HG03108 (cell line): ENCODE measurements at regions not wholly inside any gene's neighbourhood (a gene's known extent, or its start where the extent isn't known, plus 50 kb on each side); places are given as distances from the start of the nearest gene placed in this dataset.

Source experiments
- ATAC-seq: cut with Tn5 transposase; IDR thresholded peaks from one replicate; pipeline ENCODE4 v1.9.1; 2021; ENCODE audit warnings: moderate library complexity; ENCODE audit not compliant: unreplicated experiment

GRCh38 chr2:4549666-4550210 is 846.4 kb downstream of the DCDC2C start:
- no peak for ATAC-seq

DNA sequence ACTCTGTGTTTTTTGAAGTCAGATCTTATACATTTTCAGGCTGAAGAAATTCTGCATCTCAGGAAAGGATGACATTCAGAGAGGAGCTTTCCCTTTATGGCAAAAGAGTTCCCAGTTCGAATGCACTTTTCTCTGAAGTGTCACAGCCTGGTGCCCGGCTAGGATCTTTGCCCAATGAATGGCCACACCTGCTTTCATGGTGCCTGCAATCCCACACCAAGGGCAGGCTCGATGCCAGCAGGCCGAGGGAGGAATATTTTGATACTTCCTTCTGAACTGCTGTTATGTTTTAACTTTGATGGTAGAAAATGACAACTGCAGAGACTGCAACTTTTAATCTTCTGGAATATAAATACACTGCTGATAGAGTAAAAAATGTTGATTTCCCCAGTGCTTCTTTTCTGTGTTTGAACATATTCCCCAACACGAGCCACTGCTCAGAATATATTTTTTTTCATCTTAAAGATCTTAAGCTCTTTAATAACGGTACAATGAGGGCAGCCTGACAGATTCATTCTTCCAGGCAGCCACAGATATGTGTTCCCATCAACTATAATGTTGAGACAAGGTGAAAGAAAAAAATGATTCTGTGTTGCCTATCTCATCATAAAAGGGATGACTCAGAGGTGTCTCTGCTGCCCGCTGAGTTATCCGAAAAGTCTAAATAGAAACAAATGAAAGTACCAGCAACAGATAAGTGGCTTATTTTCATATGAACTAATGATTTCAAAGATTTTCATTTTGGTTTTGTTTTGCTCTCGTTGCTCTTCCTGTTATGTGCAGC is 848.5 kb downstream of the DCDC2C start:
- no peak for ATAC-seq

GRCh38 chr2:4553241-4553640 is 849.9 kb downstream of the DCDC2C start:
- no peak for ATAC-seq

DNA sequence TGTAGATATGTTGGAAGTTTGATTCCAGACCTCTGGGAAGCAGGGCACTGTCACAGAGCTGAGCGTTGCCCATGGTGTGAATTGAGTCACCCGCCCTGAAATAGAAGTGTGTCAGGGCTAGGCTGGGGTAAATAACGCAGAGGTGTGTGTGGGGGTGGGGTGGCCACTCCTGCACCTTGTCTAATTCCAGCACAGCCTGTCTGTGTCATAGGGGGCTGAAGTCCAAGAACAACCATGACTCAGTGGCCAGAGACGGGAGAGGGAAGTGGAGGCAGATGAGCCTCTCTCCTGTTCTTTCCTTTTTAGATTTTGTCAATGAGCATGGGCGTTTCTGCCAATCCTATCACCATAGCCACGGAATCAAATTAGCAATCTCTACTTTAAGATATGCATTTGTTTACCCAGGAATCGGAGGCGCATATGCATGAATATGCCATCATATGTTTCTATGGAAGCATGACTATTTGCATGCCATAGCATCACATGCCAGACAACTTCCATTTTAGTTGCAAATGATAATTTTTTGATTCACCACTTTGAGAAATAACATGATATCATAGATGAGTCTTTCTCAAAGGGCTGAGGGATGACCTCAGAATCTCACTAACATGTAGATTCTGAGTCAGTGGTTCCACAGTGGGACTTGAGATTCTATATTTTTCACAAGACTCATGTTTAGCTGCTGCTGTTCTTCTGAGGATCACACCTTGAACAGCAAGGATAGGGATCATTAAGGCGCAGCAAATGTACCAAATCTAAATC is 852.9 kb downstream of the DCDC2C start:
- ATAC-seq: no peak

- no peak for ATAC-seq
Observed at GRCh38 chr2:4561196-4561595, 857.8 kb downstream of the DCDC2C start.

- ATAC-seq: no peak
Observed at GRCh38 chr2:4576075-4576474, 872.7 kb downstream of the DCDC2C start.

DNA sequence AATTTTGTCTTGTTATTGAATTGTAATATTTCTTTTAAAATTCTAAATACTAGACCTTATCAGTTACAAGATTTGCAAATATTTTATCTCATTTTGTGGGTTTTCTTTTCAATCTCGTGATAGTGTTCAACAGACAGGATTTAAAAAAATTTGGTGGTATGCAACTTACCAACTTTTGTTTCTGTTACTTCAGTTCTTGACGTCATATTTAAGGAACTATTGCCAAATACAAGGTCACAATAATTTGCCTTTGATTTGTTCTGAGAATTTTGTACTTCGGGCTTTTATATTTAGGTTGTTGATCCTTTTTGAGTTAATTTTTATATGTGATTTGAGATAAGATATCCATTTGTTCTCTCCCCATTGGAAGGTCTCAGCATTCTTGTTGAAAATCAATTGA is 876.6 kb downstream of the DCDC2C start:
- no peak for ATAC-seq

- no peak for ATAC-seq
Observed at GRCh38 chr2:4585057-4585635, 881.8 kb downstream of the DCDC2C start.

DNA sequence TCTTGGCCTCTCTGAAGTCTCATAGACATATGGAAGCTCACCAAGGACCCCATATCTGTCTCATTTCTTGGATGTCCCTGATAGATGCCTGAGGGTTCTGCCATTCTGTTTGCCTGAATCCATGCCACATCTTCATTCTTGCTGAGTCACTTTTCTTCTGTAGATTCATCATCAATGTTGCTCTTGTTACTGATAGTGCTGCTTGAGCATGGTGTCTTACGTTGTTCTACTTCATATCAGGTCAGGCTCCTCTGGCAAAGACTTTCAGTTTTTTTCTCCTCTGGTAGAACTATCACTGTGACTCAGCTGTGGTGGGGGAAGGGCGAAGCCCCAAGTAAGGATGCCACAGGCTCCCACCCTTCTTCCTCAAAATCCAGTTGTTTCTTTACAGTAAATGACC is 885.2 kb downstream of the DCDC2C start:
- ATAC-seq: no peak

- no peak for ATAC-seq
Observed at GRCh38 chr2:4591261-4591660, 887.9 kb downstream of the DCDC2C start.

DNA sequence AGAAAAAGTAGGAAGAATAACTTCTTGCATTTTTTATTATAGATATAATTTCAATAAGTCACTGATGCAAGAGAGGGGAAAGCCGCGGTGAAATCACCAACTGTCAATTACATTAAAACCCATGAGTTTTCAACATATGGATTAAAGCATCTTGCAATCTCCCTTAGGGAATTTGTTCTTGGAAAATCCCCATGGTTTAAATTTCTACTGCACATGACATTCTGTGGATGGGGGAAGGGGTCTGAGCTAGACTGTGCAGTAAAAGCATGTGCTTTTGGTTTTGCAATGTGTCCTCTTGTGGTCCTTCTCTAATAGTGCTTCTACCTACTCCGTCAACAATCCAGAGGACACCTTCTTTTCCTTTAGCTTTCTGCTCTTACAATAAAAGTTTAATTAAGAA is 894.0 kb downstream of the DCDC2C start:
- no peak for ATAC-seq

GRCh38 chr2:4604767-4605166 is 901.4 kb downstream of the DCDC2C start:
- no peak for ATAC-seq

- no peak for ATAC-seq
Observed at GRCh38 chr2:4618141-4618540, 914.8 kb downstream of the DCDC2C start.

- no peak for ATAC-seq
Observed at GRCh38 chr2:4618630-4619228, 915.4 kb downstream of the DCDC2C start.

DNA sequence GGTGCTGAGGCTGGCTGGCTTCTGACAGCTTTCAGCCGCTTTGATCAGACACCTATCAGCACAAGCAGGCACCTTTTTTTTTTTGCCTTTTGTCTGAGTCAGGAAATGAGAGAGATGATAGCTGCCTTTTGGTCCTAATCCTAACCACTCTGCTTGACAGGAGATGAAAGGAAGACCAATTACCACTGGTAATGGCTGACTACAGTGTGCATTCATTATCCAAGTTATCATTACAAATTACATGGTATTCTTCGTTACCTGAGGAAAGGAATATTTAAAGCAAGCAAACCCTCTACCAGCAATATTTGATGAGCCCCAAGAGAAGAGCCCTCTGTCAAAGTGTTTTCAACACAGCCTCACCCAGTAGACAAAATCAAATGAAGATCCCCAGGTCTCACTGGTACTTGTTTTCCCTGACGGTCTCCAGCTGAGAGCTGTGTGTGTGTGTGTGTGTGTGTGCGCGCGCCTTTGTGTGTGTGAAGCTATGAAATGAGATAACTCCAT is 925.7 kb downstream of the DCDC2C start:
- no peak for ATAC-seq

DNA sequence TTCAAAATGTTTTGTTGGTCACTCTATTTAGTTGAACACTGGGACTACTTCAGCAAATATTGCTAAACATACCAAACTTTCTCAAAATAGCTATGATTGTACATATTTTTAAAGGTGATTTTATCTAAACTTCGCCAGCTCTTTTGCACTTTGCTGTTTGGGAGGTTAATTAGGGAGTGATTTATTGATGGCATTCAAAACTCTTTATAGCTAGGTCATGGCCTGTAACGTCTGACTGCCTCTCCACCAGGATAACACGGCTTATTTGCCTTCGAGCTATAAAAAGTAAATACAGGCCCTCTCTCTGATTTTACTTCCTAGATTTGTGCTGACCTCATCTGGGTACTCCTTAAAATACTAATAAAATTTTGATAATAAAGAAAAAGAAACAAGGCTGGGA is 931.9 kb downstream of the DCDC2C start:
- ATAC-seq: no peak

DNA sequence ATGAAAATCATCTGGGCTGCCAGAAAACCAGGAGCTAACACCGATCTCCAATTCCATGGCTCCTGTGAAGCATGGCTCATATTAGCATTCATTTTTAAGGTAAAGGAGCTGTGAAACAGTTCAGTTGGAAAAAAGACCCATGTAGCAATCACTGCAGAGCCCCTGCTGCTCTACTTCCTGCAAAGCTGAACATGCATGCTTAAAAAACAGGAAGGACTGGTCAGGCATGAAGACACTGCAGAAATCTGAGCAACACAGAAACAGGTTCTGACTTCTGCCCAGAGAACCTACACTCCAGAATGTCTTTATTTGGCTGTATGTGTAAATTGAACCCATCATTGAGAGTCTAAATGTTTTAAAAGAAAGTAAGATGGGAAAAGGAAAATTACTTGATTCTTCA is 950.6 kb downstream of the DCDC2C start:
- no peak for ATAC-seq

DNA sequence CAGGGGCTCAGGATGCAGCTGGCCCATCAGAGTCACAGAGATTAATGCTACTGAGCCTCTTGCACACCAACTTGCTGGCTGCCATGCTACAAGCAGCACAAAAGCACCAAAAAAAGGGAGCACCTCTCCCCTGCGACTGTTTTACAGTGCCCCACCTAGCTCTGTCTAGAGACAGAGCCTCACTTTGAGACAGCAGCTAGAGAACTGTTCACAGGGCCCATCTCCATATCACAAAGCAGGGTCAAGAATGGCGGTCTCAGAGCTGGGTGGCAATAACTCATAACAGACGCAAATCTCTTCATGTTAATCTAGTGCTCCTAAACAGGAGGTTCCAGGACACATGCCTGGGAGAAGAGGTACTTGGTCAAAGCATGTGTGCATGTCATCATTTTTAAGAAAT is 953.0 kb downstream of the DCDC2C start:
- no peak for ATAC-seq

DNA sequence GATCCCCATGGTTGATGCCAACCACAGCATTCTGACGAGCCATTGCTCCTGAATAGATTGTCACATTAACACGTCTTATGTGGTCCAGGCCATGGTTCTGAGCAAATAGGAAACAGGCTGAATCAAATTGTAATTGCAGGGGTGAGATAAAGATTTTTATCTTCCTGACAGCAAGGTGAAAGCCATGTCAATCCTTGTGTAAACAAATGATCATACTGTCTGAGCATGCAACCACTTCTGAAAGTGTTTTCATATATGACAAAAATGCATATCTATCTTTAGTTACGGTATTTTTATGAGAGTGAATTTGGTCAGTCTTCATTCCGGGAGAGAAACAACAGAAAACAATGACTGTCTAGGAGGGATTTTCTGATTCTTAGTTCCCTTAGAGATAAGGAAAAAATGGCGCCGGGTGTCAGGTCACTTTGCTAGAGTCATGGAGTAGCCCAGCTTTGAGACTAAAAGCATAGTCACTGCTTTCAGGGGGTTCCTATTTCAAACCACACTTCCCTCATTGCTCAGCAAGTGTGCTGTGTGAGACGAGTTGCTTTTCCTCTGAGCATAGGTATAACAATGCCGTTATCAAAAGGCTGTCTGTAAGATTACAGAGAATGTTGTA is 958.9 kb downstream of the DCDC2C start:
- no peak for ATAC-seq

DNA sequence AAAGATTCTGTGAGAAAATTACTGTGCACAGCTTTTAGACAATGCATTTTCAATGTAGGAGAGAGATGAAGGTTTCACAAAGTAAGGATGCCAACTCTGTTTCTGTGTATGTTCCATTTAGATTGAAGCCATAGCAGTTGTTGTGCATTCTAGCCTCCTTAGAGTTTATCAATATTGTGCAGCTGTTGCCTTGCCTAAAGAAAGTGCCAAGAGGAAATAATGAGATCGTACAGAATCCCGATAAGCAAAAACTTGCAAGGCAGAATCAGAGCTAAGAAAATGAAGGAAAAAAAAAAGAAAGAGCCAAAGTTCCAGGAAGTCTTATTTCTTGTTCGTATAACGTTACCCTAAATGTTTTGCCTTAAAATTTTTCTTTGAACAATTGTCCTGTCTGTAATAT is 965.0 kb downstream of the DCDC2C start:
- no peak for ATAC-seq

DNA sequence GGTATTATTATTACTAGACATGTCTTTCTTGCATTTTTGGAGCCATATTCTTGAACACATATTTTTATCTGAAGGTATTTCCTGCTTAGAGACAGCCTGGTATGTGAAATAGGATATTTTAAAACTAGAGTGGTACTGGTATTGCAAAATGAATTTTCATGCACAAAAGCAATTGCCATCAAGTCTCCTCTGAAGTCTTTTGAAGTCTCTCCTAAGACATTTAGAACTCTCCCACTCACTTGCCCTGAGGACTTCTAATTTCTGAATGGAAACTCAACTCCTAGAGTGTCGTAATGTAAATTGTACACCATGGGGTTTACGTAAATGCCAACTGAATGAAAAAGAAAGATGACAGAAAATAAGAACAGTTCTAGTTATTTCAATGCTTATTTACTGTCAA is 967.0 kb downstream of the DCDC2C start:
- ATAC-seq: no peak
